ENCODE measurements at regions not wholly inside any gene's neighbourhood (a gene's known extent, or its start where the extent isn't known, plus 50 kb on each side); places are given as distances from the start of the nearest gene placed in this dataset.

DNA sequence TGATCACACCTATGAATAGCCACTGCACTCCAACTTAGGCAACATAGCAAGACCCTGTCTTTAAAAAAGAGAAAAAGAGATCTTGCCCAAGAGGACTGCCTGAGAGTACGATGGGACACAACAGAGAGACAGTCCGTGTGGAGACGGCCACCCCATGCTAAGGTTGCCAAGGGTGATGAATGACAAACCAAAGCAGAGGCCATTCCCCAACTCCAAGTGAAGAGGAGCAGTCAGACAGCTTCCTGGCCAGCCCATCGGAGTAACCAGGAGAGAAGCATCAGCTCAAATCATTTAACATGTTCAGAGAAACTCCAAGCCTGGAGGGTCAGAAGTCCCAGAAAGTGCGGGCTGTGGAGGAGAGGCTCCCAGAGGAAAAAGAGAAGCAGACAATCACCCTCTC lies 63.9 kb upstream of the SUB1 start:
- Histone ChIP-seq H3K36me3 (no peaks in the 10 kb centered on the region), H3K27ac (no peak overlapping the region), H3K4me3 (no peak overlapping the region), H3K27me3 (no peaks in the 10 kb centered on the region), H3K4me1 (no peaks in the 10 kb centered on the region), H3K9me3 (no peaks in the 10 kb centered on the region)
- TF ChIP-seq, protein P1, sequence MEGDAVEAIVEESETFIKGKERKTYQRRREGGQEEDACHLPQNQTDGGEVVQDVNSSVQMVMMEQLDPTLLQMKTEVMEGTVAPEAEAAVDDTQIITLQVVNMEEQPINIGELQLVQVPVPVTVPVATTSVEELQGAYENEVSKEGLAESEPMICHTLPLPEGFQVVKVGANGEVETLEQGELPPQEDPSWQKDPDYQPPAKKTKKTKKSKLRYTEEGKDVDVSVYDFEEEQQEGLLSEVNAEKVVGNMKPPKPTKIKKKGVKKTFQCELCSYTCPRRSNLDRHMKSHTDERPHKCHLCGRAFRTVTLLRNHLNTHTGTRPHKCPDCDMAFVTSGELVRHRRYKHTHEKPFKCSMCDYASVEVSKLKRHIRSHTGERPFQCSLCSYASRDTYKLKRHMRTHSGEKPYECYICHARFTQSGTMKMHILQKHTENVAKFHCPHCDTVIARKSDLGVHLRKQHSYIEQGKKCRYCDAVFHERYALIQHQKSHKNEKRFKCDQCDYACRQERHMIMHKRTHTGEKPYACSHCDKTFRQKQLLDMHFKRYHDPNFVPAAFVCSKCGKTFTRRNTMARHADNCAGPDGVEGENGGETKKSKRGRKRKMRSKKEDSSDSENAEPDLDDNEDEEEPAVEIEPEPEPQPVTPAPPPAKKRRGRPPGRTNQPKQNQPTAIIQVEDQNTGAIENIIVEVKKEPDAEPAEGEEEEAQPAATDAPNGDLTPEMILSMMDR (IDR thresholded peaks at IDR 0.05) = no peak
- no peak for TF ChIP-seq POLR2AphosphoS5 (IDR thresholded peaks at IDR 0.05)
- no peak for TF ChIP-seq POLR2A (IDR thresholded peaks at IDR 0.05)
- no peak for DNase-seq (ENCODE audit: low spot score in 2 of 2)
- intact Hi-C loops (cut with DNase I; ENCODE audit: low total_unique reads) = no loop called here

DNA sequence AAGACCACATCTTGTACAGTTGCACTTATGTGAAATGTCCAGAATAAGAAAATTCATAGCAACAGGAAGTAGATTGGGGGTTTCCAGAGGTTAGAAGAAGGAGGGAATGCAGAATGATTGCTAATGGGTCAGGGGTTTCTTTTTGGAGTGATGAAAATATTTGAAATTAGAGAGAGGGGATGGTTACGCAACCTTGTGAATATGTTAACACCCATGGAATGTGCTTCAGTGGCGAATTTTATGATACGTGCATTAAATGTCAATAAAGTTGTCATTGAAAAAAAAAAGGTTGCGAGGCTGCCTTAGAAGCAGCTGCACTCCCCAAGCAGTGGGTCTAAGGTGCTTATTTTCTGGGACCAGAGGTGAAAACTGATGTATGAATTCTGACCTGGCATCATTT lies 64.4 kb upstream of the SUB1 start:
- no peaks in the 10 kb centered on the region for H3K27me3 ChIP-seq
- H3K9me3 ChIP-seq = no peaks in the 10 kb centered on the region
- H3K4me3 ChIP-seq = no peak overlapping the region
- DNase-seq (ENCODE audit: low spot score in 2 of 2) = no peak
- no peaks in the 10 kb centered on the region for H3K36me3 ChIP-seq
- H3K27ac ChIP-seq = no peak overlapping the region
- TF ChIP-seq POLR2A (IDR thresholded peaks at IDR 0.05) (no peak), POLR2AphosphoS5 (IDR thresholded peaks at IDR 0.05) (no peak)
- TF ChIP-seq, protein P1 (IDR thresholded peaks at IDR 0.05) = no peak
- H3K4me1 ChIP-seq = no peaks in the 10 kb centered on the region
- intact Hi-C loops (cut with DNase I; ENCODE audit: low total_unique reads) = no loop called here

DNA sequence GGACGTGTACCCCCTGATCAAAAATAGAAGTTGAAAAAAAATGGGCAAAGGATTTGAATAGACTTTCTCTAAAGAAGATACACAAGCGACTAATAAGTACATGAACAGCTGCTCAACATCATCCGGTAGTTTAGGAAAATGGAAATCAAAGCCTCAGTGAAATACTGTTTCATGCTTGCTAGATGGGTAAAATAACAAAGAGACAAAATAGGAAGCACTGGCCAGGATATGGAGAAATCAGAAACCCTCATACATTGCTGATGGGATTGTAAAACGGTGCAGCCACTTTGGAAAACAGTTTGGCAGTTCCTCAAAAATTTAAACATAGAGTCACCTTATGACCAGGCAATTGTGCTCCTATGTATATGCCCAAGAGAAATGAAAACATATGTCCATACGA lies 65.0 kb upstream of the SUB1 start:
- Histone ChIP-seq H3K9me3 (no peaks in the 10 kb centered on the region), H3K27me3 (no peaks in the 10 kb centered on the region), H3K4me3 (no peak overlapping the region), H3K4me1 (no peaks in the 10 kb centered on the region), H3K27ac (no peak overlapping the region), H3K36me3 (no peaks in the 10 kb centered on the region)
- intact Hi-C loops (cut with DNase I; ENCODE audit: low total_unique reads) = no loop called here
- DNase-seq (ENCODE audit: low spot score in 2 of 2) = no peak
- TF ChIP-seq POLR2A (IDR thresholded peaks at IDR 0.05) (no peak), POLR2AphosphoS5 (IDR thresholded peaks at IDR 0.05) (no peak)
- TF ChIP-seq, protein P1 (IDR thresholded peaks at IDR 0.05) = no peak

DNA sequence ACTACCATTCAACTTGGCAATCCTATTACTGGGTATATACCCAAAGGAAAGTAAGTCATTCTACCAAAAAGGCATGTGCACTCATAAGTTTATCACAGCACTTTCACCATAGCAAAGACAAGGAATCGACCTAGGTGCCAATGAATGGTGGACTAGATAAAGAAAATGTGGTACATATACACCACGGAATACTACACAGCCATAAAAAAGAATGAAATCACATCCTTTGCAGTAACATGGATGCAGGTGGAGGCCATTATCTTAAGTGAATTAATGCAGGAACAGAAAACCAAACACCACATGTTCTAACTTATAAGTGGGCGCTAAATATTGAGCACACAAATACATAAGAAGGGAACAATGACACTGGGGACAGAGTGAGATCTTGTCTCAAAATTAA lies 65.8 kb upstream of the SUB1 start:
- intact Hi-C loops (cut with DNase I; ENCODE audit: low total_unique reads) = no loop called here
- no peak overlapping the region for H3K4me3 ChIP-seq
- no peaks in the 10 kb centered on the region for H3K9me3 ChIP-seq
- H3K4me1 ChIP-seq = no peaks in the 10 kb centered on the region
- H3K27me3 ChIP-seq = no peaks in the 10 kb centered on the region
- TF ChIP-seq, protein P1 (IDR thresholded peaks at IDR 0.05) = no peak
- no peak for DNase-seq (ENCODE audit: low spot score in 2 of 2)
- no peak overlapping the region for H3K27ac ChIP-seq
- H3K36me3 ChIP-seq = no peaks in the 10 kb centered on the region

DNA sequence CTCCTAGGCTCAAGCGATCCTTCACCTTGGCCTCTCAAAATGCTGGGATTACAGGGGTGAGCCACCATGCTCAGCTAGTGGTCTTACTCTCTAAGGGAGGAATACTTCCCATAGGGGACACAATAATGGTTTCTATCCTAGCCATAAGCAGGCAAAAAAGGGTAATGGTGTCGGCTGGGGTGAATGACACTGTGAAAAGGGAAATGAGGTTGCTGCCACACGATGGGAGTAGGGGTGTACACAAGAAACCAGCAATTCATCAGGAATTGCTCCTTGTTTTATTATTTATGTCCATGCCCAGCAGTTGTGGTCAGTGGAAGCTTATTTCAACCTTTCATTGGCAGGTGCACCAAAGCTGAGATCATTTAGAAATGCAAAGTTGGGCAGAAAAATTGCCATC lies 70.3 kb upstream of the ZFR start:
- Histone ChIP-seq H3K27ac (no peak overlapping the region), H3K4me3 (no peak overlapping the region), H3K4me1 (no peaks in the 10 kb centered on the region), H3K36me3 (no peaks in the 10 kb centered on the region), H3K9me3 (no peaks in the 10 kb centered on the region), H3K27me3 (no peaks in the 10 kb centered on the region)
- no peak for DNase-seq (ENCODE audit: low spot score in 2 of 2)
- intact Hi-C loops (cut with DNase I; ENCODE audit: low total_unique reads) = no loop called here
- TF ChIP-seq, protein P1 (IDR thresholded peaks at IDR 0.05) = no peak
- no peak for TF ChIP-seq POLR2AphosphoS5 (IDR thresholded peaks at IDR 0.05)
- no peak for TF ChIP-seq POLR2A (IDR thresholded peaks at IDR 0.05)
